ENCODE measurements at regions not wholly inside any gene's neighbourhood (a gene's known extent, or its start where the extent isn't known, plus 50 kb on each side); places are given as distances from the start of the nearest gene placed in this dataset.
A peak's percentile ranks its signal among the peaks of the same experiment; 100 is the strongest.

DNA sequence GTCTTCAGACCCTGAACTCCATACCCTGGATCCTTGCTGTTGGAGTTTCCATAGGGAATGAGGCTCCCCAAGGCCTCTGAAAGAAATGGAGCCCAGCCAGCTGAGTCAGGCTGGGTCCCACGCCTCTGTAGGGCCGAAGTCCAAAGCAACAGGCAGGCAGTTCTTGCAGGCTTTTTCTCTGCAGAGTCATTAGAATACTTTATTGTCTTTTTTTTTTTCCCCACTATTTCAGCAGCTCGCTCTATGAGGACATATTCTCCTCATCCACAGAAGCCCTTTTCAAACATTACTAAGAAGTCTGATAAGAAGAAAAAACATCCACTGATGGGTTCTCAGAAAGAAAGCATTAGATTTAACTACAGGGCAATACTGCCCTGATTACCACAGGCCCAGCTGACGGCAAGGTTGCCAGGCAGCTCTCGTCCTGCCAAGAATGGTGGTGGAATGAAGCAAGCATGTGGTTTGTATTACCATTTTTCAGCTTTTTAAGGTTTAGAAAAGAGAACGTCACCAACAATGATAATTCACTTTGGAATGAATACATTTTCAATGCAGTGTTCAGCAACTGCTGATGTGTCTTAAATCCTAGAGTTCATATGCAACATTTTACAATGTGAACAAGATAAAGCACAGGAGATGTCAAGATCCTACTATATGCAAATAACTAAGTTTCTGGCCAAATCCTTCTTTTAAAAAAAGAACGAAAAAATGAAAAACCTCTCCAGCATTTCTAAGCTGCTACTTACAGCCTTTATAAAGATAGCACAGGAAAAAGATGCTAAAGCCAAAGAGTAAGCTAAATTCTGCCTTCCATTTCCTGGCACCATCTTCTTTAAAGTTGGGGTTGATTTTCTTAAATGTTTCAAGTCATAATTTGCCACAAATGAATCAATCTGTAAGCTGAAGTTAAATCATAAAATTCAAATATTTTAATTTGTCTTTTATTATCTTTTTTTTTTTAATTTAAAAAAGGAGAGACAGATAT, 223.6 kb upstream of the CITED2 start:
- peak; percentile 100 for DNase-seq (ENCODE audit: low read depth)

DNA sequence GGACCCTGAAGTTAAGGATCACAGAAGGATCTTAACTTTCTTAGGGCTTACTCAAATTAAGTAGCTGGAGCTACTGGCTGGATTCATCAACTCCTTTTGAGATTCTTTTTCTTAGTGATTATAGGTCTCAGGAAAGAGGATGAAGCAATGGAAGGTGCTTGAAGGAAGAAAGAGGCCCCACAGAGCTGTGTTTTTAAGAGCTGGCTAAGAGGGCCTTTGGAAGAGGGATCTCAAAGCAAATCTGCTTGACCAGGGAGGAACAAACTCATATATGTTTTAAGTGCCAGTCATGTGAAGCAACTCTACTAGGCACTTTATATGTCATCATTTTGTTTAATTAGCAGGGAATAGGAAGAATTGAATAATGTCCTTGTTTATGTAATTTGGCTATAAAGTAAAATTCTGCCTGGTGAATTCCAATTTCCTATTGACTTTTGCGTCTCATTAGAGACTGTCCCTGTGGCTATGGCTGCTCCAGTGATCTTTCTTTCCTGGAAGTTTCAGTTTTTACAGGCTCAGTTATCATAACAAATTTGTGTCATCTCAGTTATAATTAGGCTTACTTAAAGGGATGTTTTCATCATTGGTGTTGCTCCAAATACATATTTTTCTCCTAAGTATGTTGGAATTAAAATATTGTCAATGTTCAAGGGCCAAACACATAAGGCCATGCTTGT, 222.8 kb upstream of the CITED2 start:
- DNase-seq (ENCODE audit: low read depth) = no peak

DNA sequence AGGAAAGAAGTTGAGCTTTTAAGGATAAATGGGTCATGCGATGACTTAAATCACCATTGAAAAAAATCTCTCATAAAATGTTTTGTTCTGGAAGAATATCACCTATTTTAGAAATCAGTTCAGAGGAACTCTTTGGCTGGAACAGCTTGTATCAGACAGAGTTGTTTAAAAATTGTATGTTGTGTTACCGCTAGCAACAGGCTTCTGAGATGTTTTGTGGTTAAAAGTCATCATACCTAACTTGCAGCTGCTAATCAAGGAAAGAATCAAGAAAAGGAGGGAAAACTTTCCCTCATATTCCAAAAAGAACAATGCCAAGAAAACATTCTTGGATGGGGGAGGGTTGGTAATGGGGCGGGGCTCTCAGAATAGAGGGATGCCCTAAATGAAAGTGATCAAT, 220.7 kb upstream of the CITED2 start:
- DNase-seq (ENCODE audit: low read depth) = peak; percentile 71

DNA sequence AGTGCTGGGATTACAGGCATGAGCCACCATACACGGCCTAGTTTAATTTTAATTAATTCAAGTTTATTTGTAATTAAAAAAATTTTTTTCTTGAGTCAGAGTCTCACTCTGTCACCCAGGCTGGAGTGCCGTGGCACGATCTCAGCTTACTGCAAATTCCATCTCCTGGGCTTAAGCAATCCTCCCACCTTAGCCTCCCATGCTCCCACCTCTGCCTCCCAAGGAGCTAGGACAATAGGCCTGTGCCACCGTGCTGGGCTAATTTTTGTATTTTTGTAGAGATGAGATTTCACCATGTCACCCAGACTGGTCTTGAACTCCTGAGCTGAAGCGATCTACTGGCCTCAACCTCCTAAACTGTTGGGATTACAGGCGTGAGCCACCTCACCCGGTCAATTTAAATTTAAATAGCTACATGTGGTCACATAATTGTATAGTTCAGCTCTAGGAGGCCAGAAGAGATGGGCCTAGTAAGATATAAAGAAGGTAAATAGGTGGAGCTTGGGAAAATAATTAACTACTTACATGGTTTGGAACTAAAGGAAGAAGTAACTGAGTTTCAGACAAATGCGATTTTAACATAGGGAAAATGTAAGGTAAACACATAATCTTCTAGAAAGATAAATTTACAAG, 220.0 kb upstream of the CITED2 start:
- DNase-seq (ENCODE audit: low read depth) = no peak

DNA sequence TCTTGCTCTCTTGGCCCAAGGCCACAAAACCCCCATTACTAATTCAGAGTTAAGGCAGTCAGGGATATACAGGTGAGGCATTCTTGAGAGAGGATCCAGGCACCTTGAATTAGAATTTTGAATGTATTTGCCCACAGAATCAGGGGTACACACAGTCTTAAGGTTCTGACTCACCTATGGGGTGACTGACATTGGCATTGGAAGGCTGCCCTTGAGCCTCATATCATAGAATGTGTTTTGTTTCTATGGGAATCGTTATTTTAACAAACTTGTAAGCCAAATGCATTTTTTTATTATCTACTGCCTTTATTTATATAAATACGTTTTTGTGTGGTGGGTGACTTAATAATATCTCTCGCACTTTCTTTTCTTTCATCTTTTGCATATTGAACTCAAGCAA, 218.6 kb upstream of the CITED2 start:
- no peak for DNase-seq (ENCODE audit: low read depth)

DNA sequence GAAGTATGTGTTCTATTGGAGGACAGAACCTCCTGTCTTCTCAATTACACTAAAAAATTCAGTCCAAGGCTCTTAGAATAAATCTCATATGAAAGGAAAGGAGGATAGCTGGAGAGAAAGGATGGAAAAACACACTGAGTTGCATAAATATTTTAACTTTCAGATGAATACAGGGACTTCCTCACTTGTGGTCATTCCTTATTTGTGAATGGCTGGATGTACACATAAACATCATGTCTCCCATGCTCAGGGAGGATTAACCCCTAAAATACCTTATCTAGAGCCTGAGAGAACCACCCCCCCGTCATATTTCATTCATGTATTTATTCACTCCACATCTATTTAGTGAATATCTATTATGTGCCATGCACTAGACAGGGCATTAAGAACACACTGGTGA, 217.6 kb upstream of the CITED2 start:
- DNase-seq (ENCODE audit: low read depth) = no peak

DNA sequence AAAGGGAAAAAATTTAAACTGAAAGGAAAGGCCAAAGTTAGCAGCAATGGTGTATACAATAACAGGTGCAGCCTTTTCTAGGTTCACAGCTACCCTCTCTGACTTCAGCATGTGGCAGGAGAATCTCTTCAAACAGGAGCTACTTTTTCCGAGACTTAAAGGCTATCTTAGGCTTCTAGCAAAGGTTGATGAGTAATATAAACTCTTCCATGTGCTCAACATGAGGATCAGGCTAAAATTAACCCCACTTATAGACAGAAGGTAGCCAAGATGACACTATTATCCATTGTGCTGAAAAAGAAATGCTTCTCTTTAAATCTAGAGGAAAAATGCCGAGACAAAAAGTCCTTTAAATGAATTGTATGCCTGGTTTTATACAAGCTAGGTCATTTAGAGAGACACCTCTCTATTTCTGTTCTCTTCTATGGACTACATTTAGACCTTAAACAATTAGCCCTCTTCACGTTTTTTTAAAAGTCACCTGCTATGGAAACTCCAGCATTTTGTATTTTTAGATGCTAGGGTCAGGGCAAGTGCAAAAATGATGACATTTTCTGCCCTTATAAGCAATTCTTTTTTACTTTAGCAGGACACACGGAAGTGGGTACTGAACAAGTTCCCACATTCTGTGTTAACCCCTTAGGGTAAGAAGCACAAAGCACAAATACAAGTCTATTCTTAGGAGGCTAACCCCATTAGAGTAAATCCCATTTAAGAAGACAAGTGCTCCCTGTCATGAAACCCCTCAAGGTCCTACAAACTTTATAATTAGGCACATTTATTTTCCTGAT, 216.8 kb upstream of the CITED2 start:
- no peak for DNase-seq (ENCODE audit: low read depth)

DNA sequence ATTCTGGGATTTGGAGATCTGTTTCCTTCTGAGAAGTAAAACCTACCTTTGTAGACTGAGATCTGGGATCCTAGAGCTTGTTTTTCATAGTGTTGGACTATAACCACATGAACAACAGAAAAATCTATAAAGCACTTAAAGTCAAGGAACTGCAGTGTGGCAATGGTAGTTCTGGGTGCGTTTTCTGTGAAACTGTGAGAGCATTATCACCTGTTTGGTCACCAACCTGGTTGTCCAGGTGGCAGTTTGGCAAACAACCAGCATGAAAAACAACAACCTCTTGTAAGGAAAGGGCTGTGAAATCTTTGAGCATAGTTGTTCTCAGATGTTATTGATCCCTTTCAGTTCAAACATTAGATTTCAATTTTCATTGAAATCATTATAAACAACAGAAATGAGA, 215.8 kb upstream of the CITED2 start:
- DNase-seq (ENCODE audit: low read depth) = no peak

DNA sequence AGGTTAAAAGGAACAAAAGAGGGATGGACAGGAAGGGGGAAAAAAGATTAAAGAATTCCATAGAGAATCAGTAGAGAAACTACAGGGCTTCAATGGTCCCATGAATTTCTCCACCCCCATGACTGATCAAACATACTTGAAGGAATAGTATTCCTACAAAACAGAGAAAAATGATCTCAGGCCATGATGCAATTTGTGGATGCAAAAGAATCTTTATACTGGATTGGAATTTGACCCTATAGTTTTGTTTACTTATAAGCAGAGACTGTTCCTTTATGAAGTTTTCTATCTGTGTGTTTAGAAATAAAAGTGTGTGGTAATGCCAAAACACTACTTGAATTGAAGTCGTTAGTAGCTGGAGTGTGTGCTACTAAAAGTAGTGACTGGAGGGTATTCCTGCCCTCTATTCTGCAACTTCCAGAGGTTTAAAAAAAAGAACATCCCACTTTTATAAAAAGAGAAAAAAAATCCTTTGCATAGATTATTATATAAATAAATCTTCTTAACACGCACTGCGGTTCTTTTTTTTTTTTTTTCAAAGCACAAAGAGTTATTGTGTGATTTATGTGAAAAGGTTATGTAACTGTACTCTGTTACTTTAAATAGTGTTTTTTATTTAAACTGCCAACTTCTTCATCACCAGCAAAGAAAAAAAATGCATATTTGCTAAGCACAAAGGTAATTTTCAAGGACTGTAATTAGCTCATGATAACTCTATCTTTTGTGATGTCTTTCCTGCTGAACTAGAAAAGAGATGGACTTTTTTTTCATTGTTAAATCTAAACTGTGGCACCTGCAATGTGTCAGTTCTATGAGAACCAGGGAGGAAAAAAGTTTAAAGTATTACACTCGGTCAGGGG, 214.5 kb upstream of the CITED2 start:
- peak; percentile 84 for DNase-seq (ENCODE audit: low read depth)

DNA sequence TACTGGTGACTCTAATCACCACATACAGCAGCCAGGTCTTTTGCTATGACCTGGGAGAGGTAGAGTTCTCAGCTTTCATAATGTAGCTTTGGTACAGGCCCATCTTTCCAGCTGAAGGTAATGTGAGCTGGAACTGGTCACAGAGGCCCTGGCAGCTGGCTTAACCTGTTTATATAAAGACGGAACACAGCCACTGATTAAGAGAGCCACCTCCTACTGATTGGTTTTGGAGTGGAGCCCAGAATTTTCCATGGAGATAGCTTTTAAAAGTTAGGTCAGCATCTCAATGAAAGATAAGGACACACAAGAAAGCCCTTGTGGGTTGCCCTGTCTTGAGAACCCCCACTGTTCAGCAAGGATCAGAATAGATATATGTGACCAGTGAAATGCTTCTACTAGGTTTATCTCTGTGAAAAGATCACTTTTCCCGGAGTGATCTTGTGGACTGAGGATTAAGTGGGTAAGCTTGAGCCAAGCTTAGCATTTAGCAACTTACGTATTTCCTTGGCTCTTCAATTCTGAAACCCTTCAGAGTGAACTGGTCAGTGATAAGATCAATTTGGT, 213.7 kb upstream of the CITED2 start:
- peak; percentile 85 for DNase-seq (ENCODE audit: low read depth)

DNA sequence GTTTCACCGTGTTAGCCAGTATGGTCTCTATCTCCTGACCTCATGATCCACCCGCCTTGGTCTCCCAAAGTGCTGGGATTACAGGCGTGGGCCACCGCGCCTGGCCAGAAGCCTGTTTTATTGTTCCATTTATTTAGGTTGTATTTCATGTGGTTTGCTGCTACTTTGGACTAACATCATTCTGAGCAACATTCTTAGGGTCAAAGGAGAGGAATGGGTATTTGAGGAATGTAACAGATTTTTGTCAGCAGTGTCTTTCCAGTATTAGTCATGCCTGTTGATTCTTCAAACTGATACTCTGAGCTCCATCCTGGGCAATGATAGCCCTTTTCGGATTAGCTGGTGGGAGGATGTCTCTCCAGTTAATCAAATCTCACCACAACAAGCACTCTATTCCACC, 213.0 kb upstream of the CITED2 start:
- DNase-seq (ENCODE audit: low read depth) = peak; percentile 97

DNA sequence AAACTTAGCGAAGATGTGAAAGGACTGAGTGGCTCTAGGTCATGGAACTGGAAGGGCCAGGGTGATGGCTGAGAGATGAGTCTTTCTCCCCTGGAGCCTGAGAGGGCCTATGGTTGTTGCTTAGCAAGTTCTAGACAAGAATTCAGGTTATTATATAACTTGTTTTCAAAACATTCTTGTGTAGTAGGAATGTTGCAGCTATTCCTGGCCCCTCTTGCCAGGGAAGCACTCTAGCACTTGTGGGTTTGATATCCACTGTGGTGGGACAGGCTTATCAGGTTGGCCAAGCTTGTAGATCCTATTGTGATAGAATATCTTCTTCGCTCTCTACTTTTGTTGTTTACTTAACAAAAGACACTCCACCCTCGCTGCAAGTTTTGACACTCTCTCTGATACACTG, 211.8 kb upstream of the CITED2 start:
- no peak for DNase-seq (ENCODE audit: low read depth)

DNA sequence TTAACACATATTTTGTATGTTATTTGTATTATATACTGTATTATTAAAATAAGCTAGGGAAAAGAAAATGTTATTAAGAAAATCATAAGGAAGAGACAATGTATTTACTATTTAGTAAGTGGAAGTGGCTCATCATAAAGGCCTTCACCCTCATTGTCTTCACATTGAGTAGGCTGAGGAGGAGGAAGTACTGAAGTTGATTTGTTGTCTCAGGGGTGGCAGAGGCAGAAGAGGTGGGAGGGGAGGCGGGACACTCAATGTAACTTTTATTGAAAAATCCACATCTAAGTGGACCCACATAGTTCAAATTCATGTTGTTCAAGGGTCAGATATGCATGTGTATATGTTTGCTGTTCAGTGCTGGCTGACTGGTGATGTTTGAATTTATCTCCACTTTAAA, 210.2 kb upstream of the CITED2 start:
- no peak for DNase-seq (ENCODE audit: low read depth)

DNA sequence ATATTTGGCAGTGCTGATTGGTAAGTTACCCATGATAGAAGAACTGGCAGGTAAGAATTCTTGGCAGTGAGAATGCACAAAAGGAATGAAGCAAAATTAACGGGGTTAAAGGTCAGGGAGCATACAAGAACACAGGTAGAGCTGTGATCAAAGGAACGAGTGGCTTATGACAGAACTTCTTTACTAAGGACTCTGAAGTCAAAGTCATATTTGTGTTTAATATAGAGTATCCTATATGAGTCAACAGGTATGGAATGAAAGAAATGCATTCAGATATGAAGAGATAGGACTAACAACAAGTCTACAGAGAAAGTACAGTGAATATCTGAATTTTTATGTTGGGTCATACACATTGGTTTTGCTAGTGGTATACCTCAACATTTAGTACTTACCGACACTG, 209.0 kb upstream of the CITED2 start:
- peak; percentile 57 for DNase-seq (ENCODE audit: low read depth)

DNA sequence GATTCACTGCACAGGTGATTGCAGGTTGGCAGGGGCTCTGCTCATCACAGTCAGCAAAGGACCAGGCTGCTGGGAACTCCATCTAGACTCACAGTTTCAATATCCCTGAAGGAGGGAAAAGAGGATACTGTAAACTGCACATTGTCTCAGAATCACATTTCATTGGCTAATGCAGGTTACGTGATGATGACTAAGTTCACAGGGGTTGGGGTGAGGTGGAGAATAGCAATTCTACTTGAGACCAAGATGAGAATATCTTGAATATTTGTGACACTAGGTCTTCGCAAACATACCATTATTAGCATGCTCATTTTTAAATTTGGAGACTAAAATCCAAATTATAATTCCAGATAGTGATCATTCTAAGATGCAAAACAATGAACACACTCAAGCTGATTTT, 208.5 kb upstream of the CITED2 start:
- no peak for DNase-seq (ENCODE audit: low read depth)

DNA sequence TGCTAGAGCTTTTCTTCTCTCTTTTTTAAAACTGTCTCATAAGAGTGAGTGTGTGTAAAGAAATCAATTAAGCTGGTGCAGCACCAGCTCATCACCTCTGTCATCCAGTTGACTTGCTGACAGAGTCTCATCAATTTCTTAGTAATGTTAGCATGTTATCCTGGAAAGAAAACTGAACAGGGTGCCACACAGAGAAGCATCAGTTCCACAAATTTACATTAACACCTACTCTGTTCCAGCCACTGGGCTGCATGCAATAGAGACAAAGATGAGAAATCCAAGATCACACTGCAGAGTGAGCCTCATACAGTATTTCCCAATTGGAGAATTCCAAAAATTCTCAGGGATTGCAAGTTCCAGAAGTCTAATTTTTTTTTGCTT, 207.0 kb upstream of the CITED2 start:
- no peak for DNase-seq (ENCODE audit: low read depth)

DNA sequence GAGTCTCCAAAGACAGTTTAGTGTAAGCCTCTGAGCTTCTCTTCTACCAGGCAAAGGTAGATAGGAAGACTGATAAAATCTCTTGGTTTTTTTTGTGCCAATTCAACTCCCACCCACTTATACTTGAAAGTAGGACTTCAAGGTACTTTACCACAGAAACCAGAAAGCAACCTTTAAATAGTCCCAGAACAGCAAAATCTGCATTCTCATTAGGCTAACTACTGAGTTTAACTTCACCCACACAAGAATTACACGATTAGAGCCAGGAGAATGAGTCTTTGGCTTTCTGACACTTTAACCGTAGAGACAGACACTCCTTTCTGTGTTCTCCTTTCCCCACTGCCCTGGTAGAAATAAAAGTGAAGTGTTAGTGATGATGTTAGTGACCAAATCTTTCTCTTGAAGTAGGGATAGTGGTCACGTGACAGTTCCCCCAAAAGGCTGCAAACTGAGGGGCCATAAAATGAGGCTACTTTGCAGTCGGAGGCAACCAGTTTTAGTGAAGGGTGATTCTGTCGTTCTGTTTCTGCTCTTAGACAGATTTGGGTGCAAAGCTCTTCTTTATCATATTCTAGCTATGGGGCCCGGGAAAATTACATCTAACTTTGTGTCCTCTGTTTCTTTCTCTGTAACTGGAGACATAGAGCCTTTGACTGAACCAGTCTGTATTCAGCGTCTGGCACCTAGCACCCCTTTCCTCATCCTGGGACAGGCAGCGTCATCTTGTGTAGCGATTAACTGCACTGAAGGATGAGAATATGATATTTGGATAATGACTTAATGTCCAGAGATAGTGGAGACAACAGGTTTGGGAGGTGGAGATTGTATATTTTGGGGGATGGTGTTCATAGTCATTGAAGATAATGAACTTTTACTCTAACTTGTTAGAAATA, 206.4 kb upstream of the CITED2 start:
- DNase-seq (ENCODE audit: low read depth) = no peak

DNA sequence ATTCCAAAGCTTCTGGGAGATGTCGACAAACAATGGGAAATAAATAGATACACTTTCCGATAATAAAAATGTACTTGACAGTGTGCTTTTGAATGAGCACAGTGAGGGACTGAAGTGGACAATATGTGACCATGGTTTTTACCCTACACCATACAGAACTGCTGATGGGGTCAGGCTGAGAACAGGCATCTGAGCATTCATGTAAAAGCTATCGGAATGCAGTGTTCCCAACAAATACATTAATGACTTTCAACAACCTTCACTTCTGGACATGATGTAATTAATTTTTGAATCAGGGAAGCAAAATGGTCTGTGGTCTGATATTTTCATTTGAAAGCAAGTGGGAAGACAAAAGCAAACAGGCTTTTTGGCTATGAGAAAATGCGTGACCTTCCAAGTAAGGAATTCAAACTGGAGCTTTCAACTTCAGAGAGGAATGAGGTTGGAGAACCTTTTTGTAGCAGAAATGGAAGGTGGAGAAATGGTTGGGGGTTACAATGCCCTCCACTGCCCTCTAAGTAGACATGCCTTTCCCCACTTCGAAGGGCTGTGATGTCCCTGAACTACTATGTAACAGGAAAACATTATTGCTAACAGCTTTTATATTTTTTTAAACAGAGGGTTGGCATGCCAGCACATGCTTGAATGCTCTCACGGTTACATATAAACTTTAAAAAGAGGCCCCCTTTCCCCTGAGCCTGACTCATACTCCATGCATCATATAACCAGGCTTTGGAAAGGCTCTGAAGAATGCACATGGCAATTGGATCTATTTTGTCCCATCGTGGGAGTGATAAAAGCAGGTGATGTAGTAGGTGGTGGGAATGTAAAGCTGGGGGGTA, 203.5 kb upstream of the CITED2 start:
- peak; percentile 79 for DNase-seq (ENCODE audit: low read depth)
